ENCODE measurements at regions not wholly inside any gene's neighbourhood (a gene's known extent, or its start where the extent isn't known, plus 50 kb on each side); places are given as distances from the start of the nearest gene placed in this dataset.

DNA sequence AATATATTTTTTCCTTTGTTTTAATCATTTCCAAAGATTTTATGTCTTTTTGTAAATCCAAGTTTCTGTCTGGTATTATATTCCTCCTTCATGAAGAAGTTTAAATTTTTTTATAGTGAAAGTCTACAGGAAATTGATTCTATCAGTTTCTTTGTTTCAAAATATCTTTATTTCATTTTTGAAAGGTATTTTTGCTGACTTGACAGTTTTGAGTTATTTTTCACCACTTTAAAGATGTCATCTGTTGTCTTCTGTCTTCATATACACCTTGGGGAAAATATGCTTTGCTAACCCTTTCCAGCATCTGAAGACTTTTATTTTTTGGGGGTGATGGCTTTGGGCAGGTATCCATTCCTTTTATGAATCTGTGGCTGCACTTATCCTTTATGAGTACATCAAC is 164.4 kb upstream of the EPHA5 start:
- no peaks in the 10 kb centered on the region for H3K36me3 ChIP-seq (ENCODE audit: insufficient read depth, low read length)
- no TSS peak for BruUV-seq (replicated peaks)
- no peak overlapping the region for H3K4me3 ChIP-seq (ENCODE audit: low read depth, low read length, poor library complexity, severe bottlenecking)
- no peak overlapping the region for H3K27ac ChIP-seq (ENCODE audit: low read depth, low read length, poor library complexity, severe bottlenecking)
- no peaks in the 10 kb centered on the region for H3K79me2 ChIP-seq (ENCODE audit: insufficient read depth, low read depth, low read length)
- no peaks in the 10 kb centered on the region for H4K20me1 ChIP-seq (ENCODE audit: insufficient read depth, low read length)
- DNase-seq (ENCODE audit: low spot score): no peak
- no peaks in the 10 kb centered on the region for H3K4me1 ChIP-seq (ENCODE audit: insufficient read depth, low read length, poor library complexity, severe bottlenecking)
- no peak overlapping the region for H2AFZ ChIP-seq (ENCODE audit: low read length)
- POLR2A ChIA-PET: no interaction called here
- CTCF ChIA-PET (ENCODE audit: unreplicated experiment): no interaction called here
- TF ChIP-seq EZH2phosphoT487 (IDR thresholded peaks at IDR 0.05; ENCODE audit: borderline replicate concordance, low read depth, low read length): no peak
- TF ChIP-seq, protein P1, sequence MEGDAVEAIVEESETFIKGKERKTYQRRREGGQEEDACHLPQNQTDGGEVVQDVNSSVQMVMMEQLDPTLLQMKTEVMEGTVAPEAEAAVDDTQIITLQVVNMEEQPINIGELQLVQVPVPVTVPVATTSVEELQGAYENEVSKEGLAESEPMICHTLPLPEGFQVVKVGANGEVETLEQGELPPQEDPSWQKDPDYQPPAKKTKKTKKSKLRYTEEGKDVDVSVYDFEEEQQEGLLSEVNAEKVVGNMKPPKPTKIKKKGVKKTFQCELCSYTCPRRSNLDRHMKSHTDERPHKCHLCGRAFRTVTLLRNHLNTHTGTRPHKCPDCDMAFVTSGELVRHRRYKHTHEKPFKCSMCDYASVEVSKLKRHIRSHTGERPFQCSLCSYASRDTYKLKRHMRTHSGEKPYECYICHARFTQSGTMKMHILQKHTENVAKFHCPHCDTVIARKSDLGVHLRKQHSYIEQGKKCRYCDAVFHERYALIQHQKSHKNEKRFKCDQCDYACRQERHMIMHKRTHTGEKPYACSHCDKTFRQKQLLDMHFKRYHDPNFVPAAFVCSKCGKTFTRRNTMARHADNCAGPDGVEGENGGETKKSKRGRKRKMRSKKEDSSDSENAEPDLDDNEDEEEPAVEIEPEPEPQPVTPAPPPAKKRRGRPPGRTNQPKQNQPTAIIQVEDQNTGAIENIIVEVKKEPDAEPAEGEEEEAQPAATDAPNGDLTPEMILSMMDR (conservative IDR thresholded peaks at IDR 0.05; ENCODE audit: low read length): no peak
- no peaks in the 10 kb centered on the region for H3K9me3 ChIP-seq (ENCODE audit: low read length)
- H3K4me2 ChIP-seq (ENCODE audit: low read length): no peak overlapping the region
- intact Hi-C loops (cut with micrococcal nuclease; ENCODE audit: unreplicated experiment): no loop called here
- H3K9me2 ChIP-seq (ENCODE audit: insufficient read depth, low read length): no peaks in the 10 kb centered on the region

DNA sequence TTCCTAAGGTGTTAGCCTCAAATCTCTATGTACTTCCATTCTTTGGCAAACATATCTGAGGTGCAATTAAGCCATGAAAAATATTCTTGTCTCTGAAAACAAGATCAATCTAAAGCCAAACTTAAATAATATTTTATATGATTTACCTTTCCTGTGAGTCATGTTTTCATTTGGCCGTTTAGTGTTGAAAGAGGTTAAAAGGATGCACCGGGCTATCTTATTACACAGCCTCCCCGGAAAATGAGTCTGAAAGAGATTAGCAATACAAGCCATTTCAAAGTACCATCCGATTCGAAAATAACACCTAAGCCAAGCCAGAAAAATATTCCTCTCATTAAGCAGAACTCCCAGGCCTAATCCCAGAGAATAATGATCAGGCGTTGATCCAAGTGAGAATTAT is 161.5 kb upstream of the EPHA5 start:
- H3K4me1 ChIP-seq (ENCODE audit: insufficient read depth, low read length, poor library complexity, severe bottlenecking): no peaks in the 10 kb centered on the region
- no peak overlapping the region for H3K4me2 ChIP-seq (ENCODE audit: low read length)
- no peaks in the 10 kb centered on the region for H3K9me2 ChIP-seq (ENCODE audit: insufficient read depth, low read length)
- H3K27ac ChIP-seq (ENCODE audit: low read depth, low read length, poor library complexity, severe bottlenecking): no peak overlapping the region
- BruUV-seq (replicated peaks): no TSS peak
- H3K79me2 ChIP-seq (ENCODE audit: insufficient read depth, low read depth, low read length): no peaks in the 10 kb centered on the region
- DNase-seq (ENCODE audit: low spot score): no peak
- H3K36me3 ChIP-seq (ENCODE audit: insufficient read depth, low read length): no peaks in the 10 kb centered on the region
- no peaks in the 10 kb centered on the region for H4K20me1 ChIP-seq (ENCODE audit: insufficient read depth, low read length)
- POLR2A ChIA-PET: no interaction called here
- H3K9me3 ChIP-seq (ENCODE audit: low read length): no peaks in the 10 kb centered on the region
- TF ChIP-seq, protein P1 (conservative IDR thresholded peaks at IDR 0.05; ENCODE audit: low read length): no peak
- no peak for TF ChIP-seq EZH2phosphoT487 (IDR thresholded peaks at IDR 0.05; ENCODE audit: borderline replicate concordance, low read depth, low read length)
- CTCF ChIA-PET (ENCODE audit: unreplicated experiment): no interaction called here
- intact Hi-C loops (cut with micrococcal nuclease; ENCODE audit: unreplicated experiment): no loop called here
- no peak overlapping the region for H2AFZ ChIP-seq (ENCODE audit: low read length)
- H3K4me3 ChIP-seq (ENCODE audit: low read depth, low read length, poor library complexity, severe bottlenecking): no peak overlapping the region

- Histone ChIP-seq H3K9me3 (ENCODE audit: low read length) (no peaks in the 10 kb centered on the region), H3K4me3 (ENCODE audit: low read depth, low read length, poor library complexity, severe bottlenecking) (no peak overlapping the region), H3K27ac (ENCODE audit: low read depth, low read length, poor library complexity, severe bottlenecking) (no peak overlapping the region), H2AFZ (ENCODE audit: low read length) (no peak overlapping the region), H3K4me2 (ENCODE audit: low read length) (no peak overlapping the region), H3K36me3 (ENCODE audit: insufficient read depth, low read length) (no peaks in the 10 kb centered on the region), H4K20me1 (ENCODE audit: insufficient read depth, low read length) (no peaks in the 10 kb centered on the region), H3K4me1 (ENCODE audit: insufficient read depth, low read length, poor library complexity, severe bottlenecking) (no peaks in the 10 kb centered on the region), H3K79me2 (ENCODE audit: insufficient read depth, low read depth, low read length) (no peaks in the 10 kb centered on the region), H3K9me2 (ENCODE audit: insufficient read depth, low read length) (no peaks in the 10 kb centered on the region)
- DNase-seq (ENCODE audit: low spot score): no peak
- TF ChIP-seq, protein P1 (conservative IDR thresholded peaks at IDR 0.05; ENCODE audit: low read length): no peak
- TF ChIP-seq EZH2phosphoT487 (IDR thresholded peaks at IDR 0.05; ENCODE audit: borderline replicate concordance, low read depth, low read length): no peak
- ChIA-PET CTCF (ENCODE audit: unreplicated experiment) (no interaction called here), POLR2A (interaction anchor here (0.6 kb wide), 1 partner anchor 708 kb away, joined by 3 read pairs; no protein-coding TSS in a partner anchor)
- BruUV-seq (replicated peaks): no TSS peak
- intact Hi-C loops (cut with micrococcal nuclease; ENCODE audit: unreplicated experiment): no loop called here
These were observed 154.9 kb upstream of the EPHA5 start for GRCh38 chr4:65825116-65825753.

Data from OCI-LY7 (cell line).